Kidney glomerular epithelial cell (primary cell): ENCODE measurements at regions not wholly inside any gene's neighbourhood (a gene's known extent, or its start where the extent isn't known, plus 50 kb on each side); places are given as distances from the start of the nearest gene placed in this dataset.

Experiments
- DNase-seq: peaks from one replicate; lab custom pipeline; 2025; lab: John Stamatoyannopoulos, UW

- no peak for DNase-seq
Measured at GRCh38 chr17:79341222-79341780, 266.7 kb downstream of the ENGASE start.

- DNase-seq: no peak
Measured at GRCh38 chr17:79340333-79341221, 266.0 kb downstream of the ENGASE start.

GRCh38 chr17:79339321-79339720, 264.7 kb downstream of the ENGASE start:
- DNase-seq: no peak

GRCh38 chr17:79338604-79339003, 264.0 kb downstream of the ENGASE start:
- DNase-seq: peak; percentile 3

- DNase-seq: no peak
Measured at GRCh38 chr17:79338152-79338551, 263.5 kb downstream of the ENGASE start.

- no peak for DNase-seq
Measured at GRCh38 chr17:79337053-79337452, 262.4 kb downstream of the ENGASE start.

GRCh38 chr17:79335456-79335855, 260.8 kb downstream of the ENGASE start:
- no peak for DNase-seq

GRCh38 chr17:79332011-79332554, 257.5 kb downstream of the ENGASE start:
- DNase-seq: no peak

GRCh38 chr17:79331492-79331891, 256.9 kb downstream of the ENGASE start:
- DNase-seq: no peak

- no peak for DNase-seq
Measured at GRCh38 chr17:79330696-79331095, 256.1 kb downstream of the ENGASE start.

GRCh38 chr17:79330229-79330628, 255.6 kb downstream of the ENGASE start:
- no peak for DNase-seq

- DNase-seq: no peak
Measured at GRCh38 chr17:79326814-79327213, 252.2 kb downstream of the ENGASE start.

- DNase-seq: no peak
Measured at GRCh38 chr17:79325709-79326430, 251.2 kb downstream of the ENGASE start.

- no peak for DNase-seq
Measured at GRCh38 chr17:79324194-79324593, 249.6 kb downstream of the ENGASE start.

- no peak for DNase-seq
Measured at GRCh38 chr17:79323566-79323965, 248.9 kb downstream of the ENGASE start.

GRCh38 chr17:79322211-79323123, 247.8 kb downstream of the ENGASE start:
- no peak for DNase-seq

- no peak for DNase-seq
Measured at GRCh38 chr17:79320331-79320730, 245.7 kb downstream of the ENGASE start.

- DNase-seq: no peak
Measured at GRCh38 chr17:79317916-79318315, 243.3 kb downstream of the ENGASE start.

GRCh38 chr17:79316805-79317204, 242.2 kb downstream of the ENGASE start:
- DNase-seq: no peak

GRCh38 chr17:79315358-79316105, 240.9 kb downstream of the ENGASE start:
- DNase-seq: no peak
